Fibroblast of mammary gland (primary cell): ENCODE measurements at regions not wholly inside any gene's neighbourhood (a gene's known extent, or its start where the extent isn't known, plus 50 kb on each side); places are given as distances from the start of the nearest gene placed in this dataset.
A peak's percentile ranks its signal among the peaks of the same experiment; 100 is the strongest.
"Not testable (repeated sequence)": the region's sequence is repeated elsewhere in the genome, so short reads cannot be mapped to it uniquely, and the experiment has no call there.

Experiments
- DNase-seq: peaks from one replicate; pipeline ENCODE4 v3.0.0-alpha.2; 2010; ENCODE audit warnings: low read depth
- H3K4me3 ChIP-seq: 2 replicates; pipeline ENCODE4 v1.5.1; 2011; ENCODE audit warnings: low read depth, mild to moderate bottlenecking, low read length, moderate library complexity; ENCODE audit not compliant: control insufficient read depth
- TF ChIP-seq, protein P1 (sequence below): conservative IDR thresholded peaks from 2 replicates; pipeline ENCODE4 v1.5.1; 2011; ENCODE audit warnings: low read depth, low read length, inconsistent platforms; ENCODE audit not compliant: control insufficient read depth, insufficient read depth

DNA sequence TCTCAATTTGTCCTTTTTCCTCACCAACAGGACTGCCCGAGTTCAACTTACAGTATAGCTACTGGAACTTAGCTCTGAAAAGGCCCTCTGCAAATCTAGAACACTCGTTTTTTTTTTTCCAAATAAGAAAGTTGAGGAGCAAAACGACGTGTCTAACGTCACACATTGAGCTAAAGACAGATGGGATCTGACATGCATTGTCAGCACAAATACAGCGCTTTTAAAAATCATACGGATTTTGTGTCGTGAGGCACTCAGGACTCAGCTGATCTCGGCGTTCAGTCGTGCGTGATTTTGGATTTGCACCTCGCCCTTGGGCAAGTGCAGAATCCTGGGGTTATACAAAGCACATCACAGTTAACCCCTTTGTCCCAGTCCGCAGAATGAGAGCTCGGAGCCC is 94.7 kb upstream of the ZNF322 start:
- TF ChIP-seq, protein P1, sequence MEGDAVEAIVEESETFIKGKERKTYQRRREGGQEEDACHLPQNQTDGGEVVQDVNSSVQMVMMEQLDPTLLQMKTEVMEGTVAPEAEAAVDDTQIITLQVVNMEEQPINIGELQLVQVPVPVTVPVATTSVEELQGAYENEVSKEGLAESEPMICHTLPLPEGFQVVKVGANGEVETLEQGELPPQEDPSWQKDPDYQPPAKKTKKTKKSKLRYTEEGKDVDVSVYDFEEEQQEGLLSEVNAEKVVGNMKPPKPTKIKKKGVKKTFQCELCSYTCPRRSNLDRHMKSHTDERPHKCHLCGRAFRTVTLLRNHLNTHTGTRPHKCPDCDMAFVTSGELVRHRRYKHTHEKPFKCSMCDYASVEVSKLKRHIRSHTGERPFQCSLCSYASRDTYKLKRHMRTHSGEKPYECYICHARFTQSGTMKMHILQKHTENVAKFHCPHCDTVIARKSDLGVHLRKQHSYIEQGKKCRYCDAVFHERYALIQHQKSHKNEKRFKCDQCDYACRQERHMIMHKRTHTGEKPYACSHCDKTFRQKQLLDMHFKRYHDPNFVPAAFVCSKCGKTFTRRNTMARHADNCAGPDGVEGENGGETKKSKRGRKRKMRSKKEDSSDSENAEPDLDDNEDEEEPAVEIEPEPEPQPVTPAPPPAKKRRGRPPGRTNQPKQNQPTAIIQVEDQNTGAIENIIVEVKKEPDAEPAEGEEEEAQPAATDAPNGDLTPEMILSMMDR = no peak
- H3K4me3 ChIP-seq = no peak overlapping the region
- no peak for DNase-seq

DNA sequence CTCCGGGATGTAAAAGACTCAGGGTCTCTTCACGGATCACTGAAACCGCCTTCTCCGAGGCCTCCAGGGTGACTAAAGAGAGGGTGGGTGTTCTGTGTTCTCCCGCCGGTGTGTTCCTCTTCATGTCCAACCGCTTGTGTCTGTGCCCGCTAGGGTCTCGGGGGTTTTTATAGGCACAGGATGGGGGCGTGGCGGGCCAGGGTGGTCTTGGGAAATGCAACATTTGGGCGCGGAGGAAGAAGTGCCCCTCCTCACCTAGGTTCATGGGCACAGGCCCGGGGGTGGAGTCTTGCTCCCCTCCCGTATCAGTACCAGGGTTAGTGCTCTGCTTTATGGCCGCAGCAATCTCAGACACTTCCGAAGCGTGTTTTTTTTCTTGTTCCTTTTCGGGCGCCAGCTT is 95.3 kb upstream of the ZNF322 start:
- H3K4me3 ChIP-seq = peak overlapping the region; percentile 26
- not testable (repeated sequence) for DNase-seq

DNA sequence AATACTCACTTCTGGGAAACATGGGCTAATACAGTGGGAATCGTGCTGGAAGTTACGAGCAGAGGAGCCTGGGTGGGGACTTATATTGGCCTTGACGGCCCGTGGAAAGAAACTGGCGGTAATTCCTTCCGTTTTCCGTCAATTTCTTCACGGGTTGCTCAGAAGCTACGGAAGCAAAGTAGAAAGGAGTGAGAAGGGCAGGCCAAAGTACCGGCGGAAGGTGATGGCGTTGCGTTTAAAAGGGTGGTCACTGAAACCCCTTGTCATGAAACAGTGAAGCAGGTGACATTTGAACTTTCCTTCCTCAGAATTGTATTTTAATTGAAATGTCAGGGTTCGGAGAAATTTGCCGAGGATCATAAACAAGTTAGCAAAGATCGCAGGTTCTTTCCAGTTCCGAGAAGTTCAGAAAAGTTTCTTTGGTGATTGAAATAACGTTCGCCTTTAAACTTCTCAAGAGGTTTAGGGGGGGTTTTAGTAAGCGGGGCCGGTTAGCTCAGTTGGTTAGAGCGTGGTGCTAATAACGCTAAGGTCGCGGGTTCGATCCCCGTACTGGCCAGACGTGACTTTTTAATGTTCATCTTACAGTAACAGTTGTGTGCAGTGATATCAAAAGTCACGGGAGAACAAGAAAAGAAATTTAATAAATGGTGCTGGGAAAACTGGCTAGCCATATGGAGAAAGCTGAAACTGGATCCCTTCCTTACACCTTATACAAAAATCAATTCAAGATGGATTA is 96.7 kb upstream of the ZNF322 start:
- peak overlapping the region; percentile 55 for H3K4me3 ChIP-seq
- DNase-seq = peak; percentile 88

DNA sequence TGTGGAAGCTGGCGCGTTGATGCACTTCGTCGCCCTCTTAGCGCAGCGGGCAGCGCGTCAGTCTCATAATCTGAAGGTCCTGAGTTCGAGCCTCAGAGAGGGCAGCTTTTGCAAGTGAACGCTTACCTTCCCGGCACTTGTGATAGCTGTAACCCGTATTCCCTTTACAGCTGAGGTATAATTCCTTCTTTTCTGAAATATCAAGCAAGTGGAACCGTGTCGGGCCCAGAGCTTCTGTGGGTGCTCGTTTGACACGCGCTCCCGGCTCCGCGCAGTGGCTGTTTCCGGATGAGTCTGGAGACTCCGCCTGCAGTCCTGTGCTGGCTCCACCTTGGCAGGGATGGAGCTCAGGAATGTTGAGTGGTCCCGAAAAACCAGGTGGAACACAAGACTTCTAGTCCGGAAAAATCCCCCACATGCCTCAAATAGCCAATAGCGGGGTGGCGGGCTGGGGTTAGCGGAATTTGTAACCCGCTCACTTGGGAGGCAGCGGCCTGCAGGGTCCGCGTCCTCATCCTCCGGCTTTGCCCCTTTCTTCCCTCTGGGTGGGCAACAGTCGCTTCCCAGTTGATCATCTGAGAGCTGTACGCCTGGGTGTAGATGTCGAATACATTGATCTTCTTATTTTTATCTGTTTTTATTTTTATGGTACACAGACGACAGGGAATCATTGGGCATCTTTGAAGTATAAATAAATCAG is 106.8 kb upstream of the ZNF322 start:
- not testable (repeated sequence) for DNase-seq, H3K4me3 ChIP-seq

DNA sequence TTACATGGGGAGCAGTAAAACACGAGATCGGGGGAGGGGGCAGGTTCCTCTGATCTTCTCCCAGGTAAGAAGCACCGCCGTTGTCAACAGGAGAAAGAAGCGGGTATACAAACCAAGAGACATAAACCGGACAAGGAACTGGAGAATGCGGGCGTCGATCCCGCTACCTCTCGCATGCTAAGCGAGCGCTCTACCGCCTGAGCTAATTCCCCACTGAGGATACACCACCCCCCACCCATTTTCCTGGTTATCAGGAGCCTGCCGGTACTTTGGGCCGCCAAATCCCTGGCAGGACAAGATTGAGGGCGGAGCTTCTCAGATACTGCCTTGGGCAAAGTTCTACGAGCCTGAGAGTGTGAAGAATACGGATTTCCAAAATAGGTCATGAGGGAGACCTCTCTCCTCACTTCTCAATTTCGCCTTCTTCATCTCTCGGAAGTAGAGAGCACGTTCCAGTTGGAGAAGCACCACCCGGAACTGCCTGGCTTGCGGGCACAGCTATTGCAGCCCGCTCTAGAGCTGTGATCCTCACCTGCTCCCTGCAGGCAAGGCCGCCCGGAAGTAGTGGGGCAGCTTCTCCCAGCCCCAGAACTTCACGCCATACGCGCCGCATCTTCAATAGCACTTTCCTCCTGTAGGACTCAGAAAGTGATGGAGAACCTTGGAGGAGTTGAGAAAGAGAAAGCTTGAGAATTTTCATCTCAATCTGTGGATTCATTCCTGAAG is 111.6 kb upstream of the ZNF322 start:
- H3K4me3 ChIP-seq, DNase-seq: not testable (repeated sequence)

DNA sequence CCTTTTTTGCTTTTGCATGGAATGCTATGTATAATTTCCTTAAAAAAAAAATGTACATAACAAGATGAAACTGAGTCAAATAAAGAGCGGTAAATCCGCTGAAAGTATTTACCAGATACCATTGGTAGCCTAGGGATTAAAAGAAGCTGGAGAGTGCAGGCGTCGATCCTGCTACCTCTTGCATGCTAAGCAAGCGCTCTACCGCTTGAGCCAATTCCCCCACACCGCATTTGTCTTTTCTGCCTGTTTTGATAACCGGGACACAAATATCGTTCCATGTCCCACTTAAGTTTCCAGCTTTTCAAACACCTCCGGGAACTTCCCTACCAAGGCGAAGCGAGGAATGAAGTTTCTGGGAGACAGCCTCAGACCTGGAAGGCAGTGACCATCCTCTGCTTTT is 113.9 kb upstream of the ZNF322 start:
- DNase-seq, H3K4me3 ChIP-seq: not testable (repeated sequence)

DNA sequence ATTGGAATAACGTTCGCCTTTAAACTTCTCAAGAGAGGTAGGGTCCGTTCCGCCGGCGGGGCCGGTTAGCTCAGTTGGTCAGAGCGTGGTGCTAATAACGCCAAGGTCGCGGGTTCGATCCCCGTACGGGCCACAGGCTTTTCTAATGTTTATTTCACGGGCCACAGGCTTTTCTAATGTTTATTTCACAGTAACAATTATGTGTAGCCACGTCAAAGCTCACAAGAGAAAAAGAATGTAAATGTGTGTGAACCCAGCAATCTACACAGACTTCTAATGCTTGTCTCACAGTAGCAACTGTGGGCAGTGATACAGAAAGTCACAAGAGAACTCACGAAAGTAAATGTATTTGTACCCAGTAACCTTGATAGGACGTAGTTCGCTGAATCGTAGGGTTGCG is 121.0 kb upstream of the ZNF322 start:
- H3K4me3 ChIP-seq, DNase-seq: not testable (repeated sequence)

DNA sequence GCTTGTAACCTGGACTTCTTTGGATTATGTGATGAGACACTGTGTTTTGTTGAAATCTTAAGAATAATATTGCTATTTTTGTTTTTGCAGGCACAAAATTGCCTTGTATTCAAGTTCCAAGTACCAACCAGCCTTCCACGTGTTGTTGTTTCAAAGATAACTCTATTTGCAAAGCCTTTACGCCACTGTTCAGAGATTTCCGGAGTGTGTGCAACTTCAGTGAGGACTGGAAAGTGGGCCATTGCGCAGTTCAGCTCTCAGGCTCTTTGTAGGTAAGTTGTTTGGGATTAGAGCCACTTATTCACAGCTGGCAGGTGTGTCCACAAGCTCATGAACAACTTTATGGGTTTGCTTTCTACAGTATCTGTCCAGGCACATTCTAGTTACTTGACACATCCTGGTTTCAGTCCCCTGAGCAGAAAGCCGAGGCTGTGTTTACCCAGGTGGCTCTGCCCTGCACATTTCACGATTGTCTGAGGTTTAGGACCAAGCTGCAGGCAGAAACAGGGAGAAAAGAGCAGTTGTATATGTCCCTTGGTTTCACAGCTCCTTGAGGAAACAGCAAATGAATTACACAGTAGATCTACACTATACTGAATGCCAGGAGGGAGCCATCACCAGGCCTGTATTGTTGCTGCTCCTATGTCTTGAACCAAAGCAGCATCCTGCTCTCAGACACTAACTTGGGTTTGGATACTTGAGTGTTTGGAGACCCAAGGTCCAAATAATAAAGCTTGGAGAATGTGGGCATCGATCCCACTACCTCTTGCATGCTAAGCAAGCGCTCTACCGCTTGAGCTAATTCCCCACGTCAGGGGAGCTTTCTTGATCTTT is 136.1 kb upstream of the ZNF322 start:
- not testable (repeated sequence) for DNase-seq, H3K4me3 ChIP-seq

DNA sequence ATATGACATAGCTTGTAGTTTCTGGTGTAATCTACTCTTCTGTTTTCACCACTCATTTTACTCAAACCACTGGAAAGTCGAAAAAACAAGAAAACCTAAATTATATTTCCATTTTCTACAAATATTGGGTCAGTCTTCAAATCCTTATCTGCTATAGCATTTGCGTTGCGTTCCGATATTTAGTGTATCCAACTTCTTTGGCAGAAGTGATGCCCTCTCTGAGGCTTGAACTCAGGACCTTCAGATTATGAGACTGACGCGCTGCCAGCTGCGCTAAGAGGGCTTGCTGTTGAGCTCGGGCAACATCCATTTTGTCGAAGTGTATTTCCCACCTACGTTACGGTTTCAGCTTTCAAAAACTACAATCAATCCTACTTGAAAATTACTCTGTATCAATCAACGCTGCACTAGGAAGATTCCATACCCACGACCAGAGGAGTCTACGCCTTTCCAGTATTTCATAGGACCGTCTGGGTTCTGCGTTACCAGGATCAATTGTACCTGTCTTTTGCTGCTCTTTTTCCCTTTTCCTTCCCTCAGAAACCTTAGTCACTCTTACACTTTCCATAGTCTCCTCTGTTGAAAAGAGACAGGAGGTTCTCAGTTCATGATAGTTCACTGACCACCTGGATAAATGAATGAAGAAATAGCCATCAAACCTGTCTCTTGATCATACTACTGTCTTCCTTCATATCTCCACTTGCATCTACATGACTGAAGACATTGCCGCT is 140.5 kb upstream of the ZNF322 start:
- not testable (repeated sequence) for DNase-seq

DNA sequence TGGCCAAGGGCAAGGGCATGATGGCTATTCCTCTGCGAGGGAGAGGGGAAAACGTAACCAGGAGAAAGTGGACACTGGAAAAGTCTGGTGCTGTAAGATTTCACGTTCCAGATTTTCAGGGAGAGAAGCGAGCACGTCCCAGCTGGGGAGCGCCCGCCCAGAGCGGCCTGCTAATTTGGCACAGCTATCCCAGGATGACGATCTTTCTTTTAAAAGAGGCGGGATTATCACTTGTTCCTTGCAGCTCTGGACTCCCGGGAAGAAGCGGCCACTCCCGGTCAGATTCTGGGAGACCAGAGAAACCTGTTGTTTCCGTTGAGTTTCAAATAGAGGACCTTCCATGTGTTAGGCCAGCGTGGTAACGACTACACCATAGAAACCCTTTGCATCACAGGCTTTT is 144.2 kb upstream of the ZNF322 start:
- DNase-seq, H3K4me3 ChIP-seq: not testable (repeated sequence)

More for the DNA sequence above, 140.5 kb upstream of the ZNF322 start:
- H3K4me3 ChIP-seq = not testable (repeated sequence)

DNA sequence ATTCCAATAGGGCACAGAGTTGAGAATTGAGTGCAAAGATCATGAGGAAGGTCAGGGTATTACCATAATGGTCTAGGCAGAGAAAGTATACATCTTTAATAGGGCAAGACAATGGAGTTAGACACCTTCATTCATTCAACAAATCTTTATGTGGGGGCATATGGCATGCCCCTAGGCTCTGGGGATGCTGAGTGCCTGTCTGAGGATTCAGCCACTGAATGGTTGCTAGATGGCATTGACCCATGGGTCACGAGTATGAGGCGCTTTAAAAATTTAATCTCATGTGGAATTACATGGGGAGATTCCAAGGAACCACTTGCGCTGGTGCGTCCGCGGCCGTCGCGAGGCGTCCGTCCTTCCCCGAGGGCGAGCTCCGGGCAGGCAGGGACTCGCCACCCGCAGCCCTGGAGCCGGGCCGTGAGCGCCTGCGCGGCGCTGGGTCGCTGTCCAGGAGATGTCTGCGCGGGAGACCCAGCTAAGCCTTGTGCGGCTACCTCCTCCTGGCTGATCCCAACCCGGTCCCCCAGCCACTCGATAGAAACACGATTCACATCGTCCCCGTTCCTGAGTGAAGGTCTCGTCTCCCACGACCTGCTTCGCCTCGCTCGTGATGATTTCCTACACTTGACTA is 152.1 kb upstream of the ZNF322 start:
- not testable (repeated sequence) for H3K4me3 ChIP-seq, DNase-seq

DNA sequence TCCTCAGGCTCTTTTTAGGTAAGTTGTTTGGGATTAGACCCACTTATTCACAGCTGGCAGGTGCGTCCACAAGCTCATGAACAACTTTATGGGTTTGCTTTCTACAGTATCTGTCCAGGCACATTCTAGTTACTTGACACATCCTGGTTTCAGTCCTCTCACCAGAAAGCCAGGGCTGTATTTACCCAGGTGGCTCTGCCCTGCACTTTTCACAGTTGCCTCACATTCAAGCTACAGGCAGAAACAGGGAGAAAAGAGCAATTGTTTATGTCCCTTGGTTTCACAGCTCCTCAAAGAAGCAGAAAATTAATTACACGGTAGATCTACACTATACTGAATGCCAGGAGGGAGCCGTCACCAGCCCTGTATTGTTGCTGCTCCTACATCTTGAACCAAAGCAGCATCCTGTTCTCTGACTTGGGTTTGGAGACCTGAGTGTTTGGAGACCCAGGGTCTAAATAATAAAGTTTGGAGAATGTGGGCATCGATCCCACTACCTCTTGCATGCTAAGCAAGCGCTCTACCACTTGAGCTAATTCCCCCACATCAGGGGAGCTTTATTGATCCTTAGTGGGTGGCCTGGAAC is 159.2 kb upstream of the ZNF322 start:
- DNase-seq, H3K4me3 ChIP-seq: not testable (repeated sequence)

DNA sequence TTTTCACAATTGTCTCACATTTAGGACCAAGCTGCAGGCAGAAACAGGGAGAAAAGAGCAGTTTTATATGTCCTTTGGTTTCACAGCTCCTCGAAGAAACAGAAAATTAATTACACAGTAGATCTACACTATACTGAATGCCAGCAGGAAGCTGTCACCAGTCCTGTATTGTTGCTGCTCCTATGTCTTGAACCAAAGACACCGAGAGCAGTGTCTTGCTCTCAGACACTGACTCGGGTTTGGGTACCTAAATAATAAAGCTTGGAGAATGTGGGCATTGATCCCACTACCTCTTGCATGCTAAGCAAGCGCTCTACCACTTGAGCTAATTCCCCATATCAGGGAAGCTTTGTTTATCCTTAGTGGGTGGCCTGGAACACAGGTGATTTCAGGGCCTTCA is 168.4 kb upstream of the ZNF322 start:
- not testable (repeated sequence) for DNase-seq, H3K4me3 ChIP-seq

DNA sequence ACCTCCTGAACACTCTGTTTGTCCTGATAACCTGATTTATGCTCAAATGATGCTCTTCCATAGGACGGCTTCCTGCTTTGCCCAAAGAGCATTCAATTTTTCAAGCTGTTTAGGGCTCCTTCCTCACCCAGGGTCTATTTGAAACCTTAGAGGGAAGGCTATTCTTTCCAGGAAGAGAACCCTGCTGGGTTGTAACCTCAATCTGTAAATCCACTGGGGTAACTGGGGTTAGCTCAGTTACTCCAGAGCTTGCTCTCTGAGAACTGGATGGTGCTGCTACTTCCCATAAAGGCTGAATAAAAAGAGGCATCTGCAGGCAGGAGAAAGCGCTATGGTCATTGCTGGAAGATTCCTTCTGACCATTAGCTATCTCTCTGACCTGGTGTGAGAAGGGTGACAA is 169.9 kb upstream of the ZNF322 start:
- not testable (repeated sequence) for H3K4me3 ChIP-seq

DNA sequence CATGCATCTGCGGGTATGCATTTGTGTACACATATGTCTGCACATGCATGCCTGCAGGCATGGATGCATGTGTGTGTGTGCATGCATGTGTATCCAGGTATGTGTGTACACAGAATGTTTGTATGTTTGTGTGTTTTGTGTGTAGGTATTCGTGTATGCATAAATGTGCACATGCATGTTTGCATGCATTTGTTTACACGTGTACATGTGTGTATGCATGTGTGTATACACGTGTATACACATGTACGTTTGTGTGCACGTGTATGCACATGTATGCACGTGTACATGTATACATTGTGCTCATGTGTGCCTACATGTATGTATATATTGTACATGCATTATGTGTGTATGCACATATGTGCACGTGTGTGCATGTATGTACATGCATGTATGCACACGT is 171.4 kb upstream of the ZNF322 start:
- DNase-seq, H3K4me3 ChIP-seq: not testable (repeated sequence)

More for the DNA sequence above, 169.9 kb upstream of the ZNF322 start:
- DNase-seq = not testable (repeated sequence)
